HL-60 (cell line): ENCODE measurements at regions not wholly inside any gene's neighbourhood (a gene's known extent, or its start where the extent isn't known, plus 50 kb on each side); places are given as distances from the start of the nearest gene placed in this dataset.

Experiments used
- CTCF ChIP-seq: IDR thresholded peaks from one replicate; pipeline ENCODE4 v1.5.1; 2011; ENCODE audit warnings: low read length, control low read depth, inconsistent platforms; ENCODE audit not compliant: insufficient read depth
- POLR2AphosphoS5 ChIP-seq: IDR thresholded peaks from 2 replicates; pipeline ENCODE4 v1.6.1; 2012; ENCODE audit warnings: low read depth
- REST ChIP-seq: IDR thresholded peaks from 2 replicates; pipeline ENCODE4 v1.6.1; 2012; ENCODE audit warnings: low read depth; ENCODE audit not compliant: insufficient replicate concordance
- SPI1 ChIP-seq: IDR thresholded peaks from 2 replicates; pipeline ENCODE4 v1.6.1; 2012; ENCODE audit warnings: low read depth, mild to moderate bottlenecking, borderline replicate concordance

GRCh38 chr17:79167486-79167885, 92.9 kb downstream of the ENGASE start:
- TF ChIP-seq CTCF (no peak), REST (no peak), POLR2AphosphoS5 (no peak), SPI1 (no peak)
